Neural crest cell (in vitro differentiated cells): ENCODE measurements at regions not wholly inside any gene's neighbourhood (a gene's known extent, or its start where the extent isn't known, plus 50 kb on each side); places are given as distances from the start of the nearest gene placed in this dataset.

Experiments used
- DNase-seq: peaks from one replicate; pipeline ENCODE4 v3.0.0; 2021; ENCODE audit warnings: low read depth, mixed read lengths, low spot score
- H3K27ac Mint-ChIP-seq: one replicate; pipeline ENCODE4 v1.8.0; 2021; ENCODE audit warnings: mild to moderate bottlenecking, mixed read lengths; ENCODE audit not compliant: unreplicated experiment
- H3K27me3 Mint-ChIP-seq: 2 replicates; pipeline ENCODE4 v1.8.0; 2021; ENCODE audit warnings: low read depth, mild to moderate bottlenecking, mixed read lengths
- H3K36me3 Mint-ChIP-seq: 2 replicates; pipeline ENCODE4 v1.8.0; 2021; ENCODE audit warnings: low read depth, mild to moderate bottlenecking, mixed read lengths
- H3K4me1 Mint-ChIP-seq: 2 replicates; pipeline ENCODE4 v1.8.0; 2021; ENCODE audit warnings: mixed read lengths
- H3K4me3 Mint-ChIP-seq: one replicate; pipeline ENCODE4 v1.8.0; 2021; ENCODE audit warnings: mild to moderate bottlenecking, mixed read lengths
- H3K9me3 Mint-ChIP-seq: 2 replicates; pipeline ENCODE4 v1.8.0; 2021; ENCODE audit warnings: mixed read lengths
- TF ChIP-seq, protein P1 (sequence below): fragments of 200-600 bp; sonication (generic); conservative IDR thresholded peaks from 2 replicates; pipeline ENCODE4 v1.5.0; 2021; ENCODE audit warnings: antibody characterized with exemption, mild to moderate bottlenecking

DNA sequence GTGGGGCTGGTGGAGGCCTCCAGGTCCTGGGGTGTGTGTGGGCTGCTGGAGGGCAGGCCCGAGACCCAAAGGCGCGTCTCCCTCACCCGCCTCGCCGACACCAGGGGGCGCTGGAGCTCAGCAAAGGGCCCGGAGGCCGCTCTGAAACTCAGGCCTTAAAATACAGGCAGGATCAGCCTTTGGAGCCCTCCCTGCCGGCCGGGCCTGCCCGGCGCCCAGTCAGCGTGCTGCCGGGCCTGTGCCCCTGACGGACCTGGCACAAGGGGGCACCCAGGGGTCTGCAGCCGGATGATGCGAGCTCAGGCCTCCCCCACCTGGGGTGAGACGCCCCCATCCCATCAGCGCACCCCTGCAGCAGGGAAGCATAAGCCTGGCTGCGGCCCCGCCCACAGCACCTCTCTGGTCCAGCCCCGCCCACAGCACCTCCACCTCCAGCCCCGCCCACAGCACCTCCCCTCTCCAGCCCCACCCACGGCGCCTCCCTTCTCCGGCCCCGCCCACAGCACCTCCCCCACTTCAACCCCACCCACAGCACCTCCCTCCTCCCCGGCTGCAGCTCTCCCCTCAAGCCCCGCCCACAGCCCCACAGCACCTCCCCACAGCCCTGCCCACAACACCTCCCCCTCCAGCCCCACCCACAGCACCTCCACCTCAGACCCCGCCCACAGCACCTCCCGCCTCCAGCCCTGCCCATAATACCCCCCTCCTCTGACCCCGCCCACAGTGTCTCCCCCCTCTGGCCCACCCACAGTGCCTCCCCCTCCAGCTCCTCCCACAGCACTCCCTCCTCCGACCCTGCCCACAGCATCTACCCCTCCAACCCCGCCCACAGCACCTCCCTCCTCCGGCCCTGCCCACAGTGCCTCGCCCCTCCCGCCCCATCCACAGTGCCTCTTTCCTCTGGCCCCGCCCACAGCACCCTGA, 92.8 kb upstream of the OTOS start:
- H3K36me3 Mint-ChIP-seq: no peaks in the 10 kb centered on the region
- TF ChIP-seq, protein P1, sequence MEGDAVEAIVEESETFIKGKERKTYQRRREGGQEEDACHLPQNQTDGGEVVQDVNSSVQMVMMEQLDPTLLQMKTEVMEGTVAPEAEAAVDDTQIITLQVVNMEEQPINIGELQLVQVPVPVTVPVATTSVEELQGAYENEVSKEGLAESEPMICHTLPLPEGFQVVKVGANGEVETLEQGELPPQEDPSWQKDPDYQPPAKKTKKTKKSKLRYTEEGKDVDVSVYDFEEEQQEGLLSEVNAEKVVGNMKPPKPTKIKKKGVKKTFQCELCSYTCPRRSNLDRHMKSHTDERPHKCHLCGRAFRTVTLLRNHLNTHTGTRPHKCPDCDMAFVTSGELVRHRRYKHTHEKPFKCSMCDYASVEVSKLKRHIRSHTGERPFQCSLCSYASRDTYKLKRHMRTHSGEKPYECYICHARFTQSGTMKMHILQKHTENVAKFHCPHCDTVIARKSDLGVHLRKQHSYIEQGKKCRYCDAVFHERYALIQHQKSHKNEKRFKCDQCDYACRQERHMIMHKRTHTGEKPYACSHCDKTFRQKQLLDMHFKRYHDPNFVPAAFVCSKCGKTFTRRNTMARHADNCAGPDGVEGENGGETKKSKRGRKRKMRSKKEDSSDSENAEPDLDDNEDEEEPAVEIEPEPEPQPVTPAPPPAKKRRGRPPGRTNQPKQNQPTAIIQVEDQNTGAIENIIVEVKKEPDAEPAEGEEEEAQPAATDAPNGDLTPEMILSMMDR: peak; percentile 95
- H3K4me1 Mint-ChIP-seq: peaks cover 11% of the 10 kb centered on the region
- H3K9me3 Mint-ChIP-seq: peaks cover 6% of the 10 kb centered on the region
- H3K27ac Mint-ChIP-seq: no peak overlapping the region
- DNase-seq: peak; percentile 88
- H3K27me3 Mint-ChIP-seq: peaks cover 2% of the 10 kb centered on the region
- no peak overlapping the region for H3K4me3 Mint-ChIP-seq

- H3K27ac Mint-ChIP-seq: no peak overlapping the region
- no peak overlapping the region for H3K4me3 Mint-ChIP-seq
- H3K27me3 Mint-ChIP-seq: peaks cover 2% of the 10 kb centered on the region
- TF ChIP-seq, protein P1: no peak
- H3K9me3 Mint-ChIP-seq: peaks cover 4% of the 10 kb centered on the region
- peaks cover 11% of the 10 kb centered on the region for H3K4me1 Mint-ChIP-seq
- H3K36me3 Mint-ChIP-seq: no peaks in the 10 kb centered on the region
- no peak for DNase-seq
Measured at GRCh38 chr2:240233885-240234502, 93.5 kb upstream of the OTOS start.

DNA sequence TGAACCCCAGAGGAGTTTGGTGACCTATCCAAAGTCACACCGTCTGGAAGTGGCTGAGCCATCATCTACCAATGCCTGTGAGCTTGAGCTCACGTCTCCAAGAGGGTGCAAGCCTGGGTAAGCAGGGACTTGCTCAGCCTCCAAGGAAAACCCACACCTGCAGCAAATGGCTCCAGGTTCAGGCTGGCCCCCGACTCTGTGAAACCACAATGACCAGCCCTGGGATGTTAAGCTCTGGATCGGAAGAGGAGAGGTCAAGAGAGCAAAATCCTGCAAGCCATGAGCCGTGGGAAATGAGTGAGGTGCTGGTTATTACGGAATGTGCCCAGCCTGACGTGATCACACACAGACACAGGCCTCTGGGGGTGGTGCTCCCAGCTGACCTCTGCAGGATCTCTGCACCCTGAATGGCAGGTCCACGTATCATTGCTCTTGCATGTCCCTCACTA, 94.1 kb upstream of the OTOS start:
- no peak for DNase-seq
- no peaks in the 10 kb centered on the region for H3K36me3 Mint-ChIP-seq
- H3K4me1 Mint-ChIP-seq: peaks cover 11% of the 10 kb centered on the region
- no peak overlapping the region for H3K4me3 Mint-ChIP-seq
- TF ChIP-seq, protein P1: no peak
- peaks cover 5% of the 10 kb centered on the region for H3K9me3 Mint-ChIP-seq
- H3K27me3 Mint-ChIP-seq: peaks cover 7% of the 10 kb centered on the region
- no peak overlapping the region for H3K27ac Mint-ChIP-seq

DNA sequence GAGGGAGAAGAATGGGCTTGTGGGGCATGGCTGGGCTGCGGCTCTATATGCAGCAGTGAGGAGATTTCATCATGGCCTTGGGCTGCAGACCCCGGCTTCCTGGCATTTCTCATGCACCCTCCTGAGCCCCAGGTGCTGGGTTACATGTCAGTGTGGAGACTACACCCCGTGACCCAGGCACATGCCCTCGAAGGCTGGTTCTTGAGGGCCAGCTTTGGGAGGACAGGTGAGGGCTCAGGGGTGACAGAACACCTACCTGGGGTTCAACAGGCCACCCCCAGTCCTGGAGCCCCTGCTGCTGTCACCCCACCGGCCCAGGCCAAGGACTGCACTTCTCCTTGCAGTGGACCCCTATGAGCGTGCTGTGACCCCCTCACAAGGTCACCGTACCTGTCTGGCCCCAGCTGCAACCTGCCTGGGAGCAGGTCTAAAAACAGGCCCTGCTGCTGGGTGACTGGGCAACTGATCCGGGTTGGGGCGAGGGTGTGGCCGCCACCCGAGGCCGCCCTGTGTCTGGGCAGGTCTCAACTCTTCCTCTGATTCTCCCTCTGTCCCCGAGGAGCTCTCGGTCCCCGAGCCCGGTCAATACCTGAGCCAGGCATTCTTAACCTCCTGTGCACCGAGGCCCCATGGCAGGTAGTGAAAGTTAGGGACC, 94.8 kb upstream of the OTOS start:
- DNase-seq: no peak
- H3K27me3 Mint-ChIP-seq: peaks cover 10% of the 10 kb centered on the region
- no peak overlapping the region for H3K4me3 Mint-ChIP-seq
- peaks cover 3% of the 10 kb centered on the region for H3K9me3 Mint-ChIP-seq
- H3K27ac Mint-ChIP-seq: peak overlapping the region; percentile 19
- H3K36me3 Mint-ChIP-seq: no peaks in the 10 kb centered on the region
- TF ChIP-seq, protein P1: no peak
- H3K4me1 Mint-ChIP-seq: peaks cover 11% of the 10 kb centered on the region

- Mint-ChIP-seq H3K4me3 (no peak overlapping the region), H3K27ac (no peak overlapping the region), H3K36me3 (no peaks in the 10 kb centered on the region), H3K27me3 (peaks cover 13% of the 10 kb centered on the region), H3K4me1 (peaks cover 11% of the 10 kb centered on the region), H3K9me3 (peaks cover 3% of the 10 kb centered on the region)
- DNase-seq: no peak
- TF ChIP-seq, protein P1: no peak
Measured at GRCh38 chr2:240235811-240236210, 95.4 kb upstream of the OTOS start.
